ENCODE measurements at regions not wholly inside any gene's neighbourhood (a gene's known extent, or its start where the extent isn't known, plus 50 kb on each side); places are given as distances from the start of the nearest gene placed in this dataset.

DNA sequence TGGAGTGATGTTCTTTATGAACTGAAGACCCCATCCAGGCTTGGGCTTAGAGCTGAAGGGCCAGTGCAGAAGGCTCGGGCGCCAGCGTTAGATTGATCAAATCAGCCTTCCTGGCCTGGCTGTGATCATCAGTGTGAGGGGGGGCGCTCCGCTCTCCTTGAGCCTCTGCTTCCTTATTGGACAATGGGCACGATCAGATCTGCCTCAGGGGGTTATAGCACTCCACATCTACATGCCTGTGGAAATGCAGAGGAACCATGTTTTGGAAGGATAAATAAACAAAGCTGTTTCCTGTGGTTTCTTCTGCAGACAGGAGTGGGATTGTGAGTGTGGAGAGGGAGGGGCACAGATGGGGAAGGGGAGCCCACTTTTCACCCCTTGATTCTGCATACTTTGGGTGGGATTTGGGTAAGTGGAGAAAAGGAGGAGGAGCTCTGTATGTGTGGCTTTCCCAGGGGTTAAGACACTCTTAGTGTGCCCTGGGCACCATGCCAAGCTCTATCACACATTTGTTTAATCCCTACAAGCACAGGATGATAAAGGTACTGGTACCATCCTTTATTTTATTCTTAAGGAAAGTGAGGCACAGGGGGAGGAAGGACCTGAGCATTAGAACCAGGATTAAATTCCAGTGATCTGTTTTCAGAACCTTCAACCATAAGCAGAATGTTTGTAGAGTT is 150.5 kb downstream of the EN1 start:
- no peak for DNase-seq

- DNase-seq, result no peak
Measured at GRCh38 chr2:118693287-118693822, 154.1 kb downstream of the EN1 start.

DNA sequence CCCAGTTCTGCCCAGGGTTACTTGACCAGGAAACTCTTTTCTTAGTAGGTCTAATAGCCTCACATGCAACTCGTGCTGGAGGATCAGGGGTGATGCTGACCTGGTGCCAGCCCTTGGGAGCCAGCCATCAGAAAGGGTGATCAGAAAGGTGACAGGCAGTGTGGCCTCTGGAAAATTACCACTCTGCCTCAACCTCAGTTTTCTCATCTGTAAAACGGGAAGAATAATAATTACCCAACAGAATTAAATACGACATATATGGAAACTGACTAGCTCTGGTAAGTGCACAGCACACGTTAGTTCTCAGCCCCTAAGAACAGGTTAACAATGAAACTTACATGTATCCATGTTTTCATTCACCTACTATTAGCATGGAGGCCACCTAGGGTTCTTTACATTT is 157.6 kb downstream of the EN1 start:
- no peak for DNase-seq

- DNase-seq, result no peak
Measured at GRCh38 chr2:118689456-118689855, 158.0 kb downstream of the EN1 start.

GRCh38 chr2:118689033-118689432 is 158.4 kb downstream of the EN1 start:
- DNase-seq, result no peak

DNA sequence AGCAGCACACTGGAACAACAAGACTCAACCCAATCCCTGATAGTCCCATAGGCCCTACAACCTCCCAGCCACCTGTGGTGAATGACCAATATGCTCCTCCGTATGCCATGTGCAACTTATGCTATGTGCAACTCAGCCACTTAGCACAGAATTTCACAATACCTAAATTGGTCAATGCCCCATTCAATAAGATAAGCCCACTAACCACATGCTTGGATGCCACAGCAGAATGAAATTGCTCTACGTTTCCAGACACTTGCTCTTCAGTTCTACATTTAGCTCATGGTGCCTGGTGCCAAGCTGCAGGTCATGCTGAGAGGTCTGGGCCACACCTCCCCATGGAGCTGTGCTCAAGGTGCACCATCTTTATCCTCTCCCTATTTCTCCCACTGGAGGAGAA is 159.8 kb downstream of the EN1 start:
- no peak for DNase-seq

DNA sequence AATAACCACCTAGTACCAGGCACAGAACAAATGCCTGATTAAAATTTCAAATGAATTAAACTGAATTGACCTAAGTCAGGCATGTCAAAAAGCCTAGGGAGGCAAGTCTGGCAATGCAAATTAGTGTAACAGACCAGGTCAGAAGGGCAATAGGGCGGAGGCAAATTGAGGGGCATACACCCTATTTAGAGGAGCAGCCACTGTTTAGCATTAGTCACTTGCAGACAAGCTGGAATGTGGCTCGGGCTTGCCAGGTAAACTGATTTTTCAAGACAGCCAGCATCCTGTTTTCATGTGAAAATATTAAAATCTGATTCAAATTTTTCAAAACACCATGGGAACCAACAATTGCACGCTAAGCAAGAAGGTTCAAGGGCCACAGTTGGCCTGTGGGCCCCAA is 160.3 kb downstream of the EN1 start:
- DNase-seq, result no peak

DNA sequence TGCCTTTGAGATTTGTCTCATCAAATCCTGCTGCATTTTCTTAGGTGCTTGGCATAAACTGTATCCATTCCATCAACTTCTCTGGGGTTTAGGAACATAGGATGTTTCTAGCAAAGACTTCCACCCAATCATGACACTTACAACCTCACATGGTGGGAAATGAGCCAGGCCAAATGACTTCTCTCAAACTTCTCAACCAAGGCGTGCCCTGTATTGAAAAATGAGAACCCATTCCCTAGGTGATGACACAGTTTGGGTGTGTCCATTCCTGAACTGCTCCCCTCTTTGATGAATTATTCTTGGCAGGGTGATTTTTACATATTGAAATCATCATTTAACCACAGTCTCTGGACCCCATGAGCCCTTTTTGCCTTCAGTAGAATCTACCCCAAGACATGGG is 161.1 kb downstream of the EN1 start:
- no peak for DNase-seq

- DNase-seq, result no peak
Measured at GRCh38 chr2:118683460-118683859, 164.0 kb downstream of the EN1 start.

GRCh38 chr2:118678985-118679384 is 168.5 kb downstream of the EN1 start:
- DNase-seq, result no peak

DNA sequence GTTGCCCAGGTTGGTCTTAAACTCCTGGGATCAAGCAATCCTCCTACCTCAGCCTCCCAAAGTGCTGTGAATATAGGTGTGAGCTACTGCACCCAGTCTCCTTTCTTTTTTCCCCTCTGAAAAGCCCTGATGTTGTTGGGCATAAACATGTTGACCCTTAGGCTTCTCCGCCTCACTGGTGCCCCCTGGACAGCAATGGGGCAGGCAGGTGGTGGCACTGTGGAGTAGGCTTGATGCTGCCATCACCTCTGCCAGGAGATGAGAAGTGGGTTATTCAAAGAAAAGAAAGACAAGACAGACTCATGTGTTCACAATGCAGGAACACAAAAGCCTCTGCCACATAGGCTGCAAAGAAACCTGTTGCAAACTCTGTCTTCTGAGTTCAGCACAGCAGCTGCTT is 169.9 kb downstream of the EN1 start:
- no peak for DNase-seq

DNA sequence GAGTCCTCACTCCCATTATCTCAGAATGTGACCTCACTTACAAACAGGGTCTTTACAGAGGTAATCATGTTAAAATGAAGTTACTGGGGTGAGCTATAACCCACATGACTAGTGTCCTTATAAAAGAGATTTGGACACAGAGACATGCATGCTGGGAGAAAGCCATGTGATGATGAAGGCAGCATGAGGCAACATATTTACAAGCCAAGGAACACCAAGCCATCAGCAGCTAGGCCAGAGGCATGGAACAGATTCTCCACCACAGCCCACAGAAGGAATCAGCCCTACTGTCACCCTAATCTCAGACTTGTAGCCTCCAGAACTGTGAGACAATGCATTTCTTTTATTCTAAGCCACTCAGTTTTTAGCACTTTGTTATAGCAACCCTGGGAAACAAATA is 171.9 kb downstream of the EN1 start:
- no peak for DNase-seq

- DNase-seq, result no peak
Measured at GRCh38 chr2:118672571-118673158, 174.8 kb downstream of the EN1 start.

- DNase-seq, result no peak
Measured at GRCh38 chr2:118671701-118672454, 175.6 kb downstream of the EN1 start.

GRCh38 chr2:118670838-118671237 is 176.6 kb downstream of the EN1 start:
- DNase-seq, result no peak

- no peak for DNase-seq
Measured at GRCh38 chr2:118670276-118670675, 177.2 kb downstream of the EN1 start.

- no peak for DNase-seq
Measured at GRCh38 chr2:118669654-118670053, 177.8 kb downstream of the EN1 start.

- no peak for DNase-seq
Measured at GRCh38 chr2:118668431-118669424, 178.7 kb downstream of the EN1 start.

DNA sequence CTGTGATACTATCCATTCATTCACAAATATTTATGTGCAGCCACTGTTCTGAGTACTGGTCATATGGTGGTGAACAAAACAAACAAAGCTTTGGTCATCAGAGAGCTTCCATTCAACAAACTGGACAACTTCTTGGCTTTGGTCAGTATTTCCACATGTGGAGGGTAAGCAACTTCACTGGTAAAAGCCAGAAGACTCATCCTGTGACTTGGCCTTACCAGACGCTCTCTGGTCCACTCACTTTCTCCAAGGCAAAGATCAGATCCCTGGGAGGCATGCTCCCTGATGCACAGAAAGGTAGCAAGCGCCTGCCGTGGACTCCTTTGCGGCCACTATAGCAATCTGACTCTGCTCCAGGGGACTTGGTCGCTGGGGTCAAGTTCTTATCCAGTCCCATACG is 179.5 kb downstream of the EN1 start:
- DNase-seq, result no peak

- DNase-seq, result no peak
Measured at GRCh38 chr2:118667348-118667747, 180.1 kb downstream of the EN1 start.

DNA sequence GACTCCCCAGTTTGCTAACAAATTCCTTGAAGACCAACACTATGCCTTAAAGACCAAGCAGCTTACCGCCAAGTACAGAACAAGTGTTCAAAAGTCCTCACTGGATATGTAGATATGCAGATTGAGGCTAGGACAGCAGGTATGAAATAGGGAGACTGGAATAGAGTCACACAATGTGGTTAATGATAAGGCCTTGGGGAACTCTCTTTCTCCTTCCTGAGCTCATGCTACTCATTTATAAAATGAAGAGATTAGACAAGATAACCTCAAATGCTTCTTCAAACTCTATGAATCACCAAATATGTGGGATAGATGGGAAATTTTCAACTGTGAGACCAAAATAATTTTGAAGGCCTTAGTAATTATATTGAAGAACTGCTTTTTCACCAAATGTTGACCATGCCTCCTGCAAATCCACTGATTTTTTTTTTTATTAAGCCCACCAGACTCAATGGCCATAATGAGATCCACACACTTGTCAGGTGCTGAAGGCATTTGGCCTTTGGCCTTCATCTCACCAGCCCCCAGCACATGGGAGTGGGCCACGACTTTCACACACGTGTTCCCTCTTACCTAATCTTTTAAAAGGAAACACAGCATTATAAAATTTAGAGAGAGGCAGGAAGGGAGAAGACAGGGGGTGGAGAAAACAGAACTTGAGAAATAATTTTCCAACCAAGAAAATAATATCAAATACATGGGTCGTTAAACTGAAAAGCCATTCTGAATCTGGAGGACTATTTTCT is 181.5 kb downstream of the EN1 start:
- DNase-seq, result no peak

DNA sequence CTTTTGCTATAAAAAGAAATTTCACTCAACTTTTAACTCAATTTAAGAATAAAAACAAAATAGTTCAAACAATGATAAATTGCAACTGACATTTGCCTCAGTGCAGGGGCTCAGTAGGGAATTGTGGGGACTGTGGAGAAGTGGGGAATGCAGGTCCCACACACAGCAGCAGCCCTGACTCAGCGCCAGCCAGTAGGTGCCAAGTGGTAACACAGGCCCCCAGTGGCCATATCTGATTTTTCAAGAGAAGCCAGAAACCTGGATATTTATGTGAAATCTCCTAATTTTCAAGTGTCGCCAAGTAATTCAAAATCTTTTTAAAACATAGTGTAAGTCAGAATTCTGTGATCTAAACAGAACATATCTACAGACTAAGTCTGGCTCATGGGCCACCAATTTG is 186.3 kb downstream of the EN1 start:
- no peak for DNase-seq

Measured in activated CD8-positive, alpha-beta memory T cell treated with anti-CD3 and anti-CD28 coated beads for 24 hours (primary cell).